ENCODE measurements at regions not wholly inside any gene's neighbourhood (a gene's known extent, or its start where the extent isn't known, plus 50 kb on each side); places are given as distances from the start of the nearest gene placed in this dataset.

DNA sequence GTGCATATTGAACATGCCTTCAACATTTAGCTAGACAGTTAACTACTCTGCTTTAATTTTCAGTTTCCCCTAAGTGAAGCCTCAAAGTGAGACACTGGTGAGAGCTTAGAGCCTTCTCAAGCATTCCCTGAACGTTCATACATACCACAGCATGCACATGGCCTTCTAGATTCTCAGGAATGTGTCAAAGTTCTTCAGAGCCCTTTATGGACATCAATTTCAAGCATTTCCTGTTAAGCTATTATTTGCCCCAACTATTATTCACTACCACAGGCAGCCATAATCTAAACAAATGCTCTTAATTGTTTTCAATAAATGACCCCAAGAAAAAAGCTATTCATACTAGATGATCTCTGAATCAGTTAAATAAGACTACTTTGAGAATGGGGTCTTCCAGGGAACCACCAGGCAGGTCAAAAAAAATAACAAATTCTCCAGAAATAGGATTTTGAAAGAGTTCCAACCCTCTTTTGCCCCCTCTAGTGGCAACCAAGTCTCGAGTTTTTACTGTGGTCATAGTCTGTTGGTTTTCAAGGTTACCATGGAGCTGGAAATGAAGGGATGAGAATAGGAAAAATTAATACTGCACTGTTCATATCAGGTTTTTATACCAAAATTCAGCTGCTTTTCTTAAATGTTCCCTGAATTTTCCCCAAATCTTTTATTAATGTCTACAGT, 235.4 kb downstream of the RAB28 start:
- Histone ChIP-seq H3K4me1 (replicated peaks in 1 of 2) (no peaks in the 10 kb centered on the region), H3K36me3 (replicated peaks in 1 of 2) (no peaks in the 10 kb centered on the region), H3K9me3 (replicated peaks in 1 of 3) (peaks cover 0 to 13% (median 0%) of the 10 kb centered on the region in 3 donors), H3K27me3 (no peaks in the 10 kb centered on the region), H3K27ac (no peak overlapping the region), H3K4me3 (no peak overlapping the region)
- DNase-seq = no peak
- 47 to 58% (median 51%) methylated on average over 2 of the region's 2 CpGs for WGBS, 4 donors
- TF ChIP-seq, protein P1, sequence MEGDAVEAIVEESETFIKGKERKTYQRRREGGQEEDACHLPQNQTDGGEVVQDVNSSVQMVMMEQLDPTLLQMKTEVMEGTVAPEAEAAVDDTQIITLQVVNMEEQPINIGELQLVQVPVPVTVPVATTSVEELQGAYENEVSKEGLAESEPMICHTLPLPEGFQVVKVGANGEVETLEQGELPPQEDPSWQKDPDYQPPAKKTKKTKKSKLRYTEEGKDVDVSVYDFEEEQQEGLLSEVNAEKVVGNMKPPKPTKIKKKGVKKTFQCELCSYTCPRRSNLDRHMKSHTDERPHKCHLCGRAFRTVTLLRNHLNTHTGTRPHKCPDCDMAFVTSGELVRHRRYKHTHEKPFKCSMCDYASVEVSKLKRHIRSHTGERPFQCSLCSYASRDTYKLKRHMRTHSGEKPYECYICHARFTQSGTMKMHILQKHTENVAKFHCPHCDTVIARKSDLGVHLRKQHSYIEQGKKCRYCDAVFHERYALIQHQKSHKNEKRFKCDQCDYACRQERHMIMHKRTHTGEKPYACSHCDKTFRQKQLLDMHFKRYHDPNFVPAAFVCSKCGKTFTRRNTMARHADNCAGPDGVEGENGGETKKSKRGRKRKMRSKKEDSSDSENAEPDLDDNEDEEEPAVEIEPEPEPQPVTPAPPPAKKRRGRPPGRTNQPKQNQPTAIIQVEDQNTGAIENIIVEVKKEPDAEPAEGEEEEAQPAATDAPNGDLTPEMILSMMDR (IDR thresholded peaks at IDR 0.05) = no peak
- no peak for TF ChIP-seq POLR2A (IDR thresholded peaks at IDR 0.05)
- intact Hi-C loops (cut with DNase I) = no loop called here

DNA sequence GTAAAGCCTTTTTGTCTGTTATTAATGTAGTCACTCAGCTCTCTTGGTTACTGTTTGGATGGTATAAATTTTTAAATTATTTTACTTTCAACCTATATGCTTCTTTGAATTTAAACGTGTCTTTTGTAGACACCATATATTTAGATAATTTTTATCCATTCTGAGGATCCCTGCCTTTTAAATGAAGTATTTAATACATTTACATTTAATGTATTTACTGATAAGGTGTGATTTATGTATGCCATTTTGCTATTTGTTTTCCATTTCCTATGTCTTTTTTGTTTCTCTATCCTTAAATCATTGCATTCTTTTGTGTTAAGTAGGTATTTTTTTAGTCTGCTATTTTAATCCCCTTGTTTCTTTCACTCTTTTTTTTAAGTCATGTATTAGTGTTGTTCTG, 238.0 kb downstream of the RAB28 start:
- no peak for DNase-seq
- no peaks in the 10 kb centered on the region for H3K36me3 ChIP-seq (replicated peaks in 1 of 2)
- H3K27me3 ChIP-seq = no peaks in the 10 kb centered on the region
- H3K4me1 ChIP-seq (replicated peaks in 1 of 2) = no peaks in the 10 kb centered on the region
- TF ChIP-seq POLR2A (IDR thresholded peaks at IDR 0.05) = no peak
- TF ChIP-seq, protein P1 (IDR thresholded peaks at IDR 0.05) = no peak
- WGBS, 4 donors = 88 to 95% (median 90%) methylated on average over 1 of the region's 1 CpG
- peaks cover 0 to 13% (median 0%) of the 10 kb centered on the region in 3 donors for H3K9me3 ChIP-seq (replicated peaks in 1 of 3)
- no peak overlapping the region for H3K4me3 ChIP-seq
- H3K27ac ChIP-seq = no peak overlapping the region
- intact Hi-C loops (cut with DNase I) = no loop called here

DNA sequence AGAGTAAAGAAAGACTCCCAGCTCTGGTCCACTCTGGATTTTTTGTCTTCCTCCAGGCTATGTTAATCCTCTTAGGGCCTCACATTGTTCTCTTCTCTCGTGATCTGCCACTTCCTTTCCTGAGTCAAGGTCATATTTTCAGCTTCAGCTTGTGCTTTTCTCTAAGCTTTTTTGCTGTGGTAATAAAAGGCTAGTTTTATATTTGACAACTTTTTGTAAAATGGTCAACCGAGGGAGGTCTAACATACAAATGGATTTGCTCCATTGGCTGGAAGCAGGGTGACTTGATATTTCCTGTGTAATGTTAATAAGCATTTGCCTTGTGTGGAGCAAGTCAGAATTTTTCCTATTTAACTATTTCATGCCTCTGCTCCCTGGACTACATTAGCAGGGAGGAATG, 239.7 kb downstream of the RAB28 start:
- intact Hi-C loops (cut with DNase I) = no loop called here
- Histone ChIP-seq H3K4me1 (replicated peaks in 1 of 2) (no peaks in the 10 kb centered on the region), H3K9me3 (replicated peaks in 1 of 3) (peaks cover 0 to 13% (median 0%) of the 10 kb centered on the region in 3 donors), H3K4me3 (no peak overlapping the region), H3K27ac (no peak overlapping the region), H3K27me3 (no peaks in the 10 kb centered on the region), H3K36me3 (replicated peaks in 1 of 2) (no peaks in the 10 kb centered on the region)
- WGBS, 4 donors = 26 to 42% (median 38%) methylated on average over 2 of the region's 2 CpGs
- TF ChIP-seq, protein P1 (IDR thresholded peaks at IDR 0.05) = no peak
- TF ChIP-seq POLR2A (IDR thresholded peaks at IDR 0.05) = no peak
- DNase-seq = no peak

DNA sequence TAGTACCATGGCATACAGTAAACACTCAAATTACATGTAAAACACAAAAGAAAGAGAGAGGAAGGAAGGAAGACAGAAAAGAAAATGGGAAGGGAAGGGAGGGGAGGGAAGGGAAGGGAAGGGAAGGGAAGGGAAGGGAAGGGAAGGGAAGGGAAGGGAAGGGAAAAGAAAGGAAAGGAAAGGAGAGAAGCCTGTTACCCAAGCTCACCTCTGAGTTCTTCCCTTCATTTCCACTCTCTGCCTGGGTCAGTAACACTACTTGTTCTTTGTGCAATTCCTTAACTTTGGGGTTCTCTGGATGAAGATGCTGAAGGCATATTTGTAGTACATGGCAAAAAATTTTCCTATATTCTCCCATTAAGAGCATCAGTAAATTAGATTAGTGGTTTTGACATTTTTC, 241.0 kb downstream of the RAB28 start:
- Histone ChIP-seq H3K36me3 (replicated peaks in 1 of 2) (no peaks in the 10 kb centered on the region), H3K4me3 (no peak overlapping the region), H3K27ac (no peak overlapping the region), H3K9me3 (replicated peaks in 1 of 3) (peaks cover 0 to 9% (median 0%) of the 10 kb centered on the region in 3 donors), H3K27me3 (no peaks in the 10 kb centered on the region), H3K4me1 (replicated peaks in 1 of 2) (no peaks in the 10 kb centered on the region)
- intact Hi-C loops (cut with DNase I) = no loop called here
- TF ChIP-seq, protein P1 (IDR thresholded peaks at IDR 0.05) = no peak
- TF ChIP-seq POLR2A (IDR thresholded peaks at IDR 0.05) = no peak
- no peak for DNase-seq
